WI38 (cell line): ENCODE measurements at regions not wholly inside any gene's neighbourhood (a gene's known extent, or its start where the extent isn't known, plus 50 kb on each side); places are given as distances from the start of the nearest gene placed in this dataset.

ENCODE experiments used
- H3K4me3 ChIP-seq: 2 replicates; pipeline ENCODE4 v1.5.1; 2011; ENCODE audit warnings: low read depth, mild to moderate bottlenecking, control low read depth, low read length
- CTCF ChIP-seq: IDR thresholded peaks from 2 replicates; pipeline ENCODE4 v1.5.1; 2012; ENCODE audit warnings: low read depth, mild to moderate bottlenecking, control low read depth, low read length

- no peak overlapping the region for H3K4me3 ChIP-seq
- no peak for TF ChIP-seq CTCF
Measured at GRCh38 chr10:33386926-33387325, 52.5 kb upstream of the NRP1 start.

GRCh38 chr10:33385686-33386085 lies 51.2 kb upstream of the NRP1 start:
- H3K4me3 ChIP-seq = no peak overlapping the region
- no peak for TF ChIP-seq CTCF

- no peak for TF ChIP-seq CTCF
- H3K4me3 ChIP-seq = no peak overlapping the region
Measured at GRCh38 chr10:33385015-33385414, 50.5 kb upstream of the NRP1 start.
